Ovary (tissue), 7 donors: ENCODE measurements at regions not wholly inside any gene's neighbourhood (a gene's known extent, or its start where the extent isn't known, plus 50 kb on each side); places are given as distances from the start of the nearest gene placed in this dataset.

Experiments used
- DNase-seq, 5 donors: peaks; one replicate each; pipeline ENCODE4 v3.0.0-alpha.2; 2019 to 2020
- H3K27ac ChIP-seq, 2 donors: fragments of 200-600 bp; one replicate each; pipeline versions ENCODE4 v1.5.1 to v1.8.0; 2019 to 2022
- H3K27me3 ChIP-seq: fragments of 200-600 bp; one replicate; pipeline ENCODE4 v1.8.0; 2022
- H3K36me3 ChIP-seq: fragments of 200-600 bp; sonication (generic); one replicate; pipeline ENCODE4 v1.5.1; 2019
- H3K4me1 ChIP-seq: one replicate; pipeline ENCODE4 v1.8.1; 2013; ENCODE audit warnings: mild to moderate bottlenecking, moderate library complexity; ENCODE audit not compliant: insufficient read depth
- H3K4me3 ChIP-seq: fragments of 200-600 bp; sonication (generic); one replicate; pipeline ENCODE4 v1.5.1; 2017
- H3K9me3 ChIP-seq, 2 donors: fragments of 200-600 bp in 1 of 2; sonication (generic) in 1 of 2; one replicate each; pipeline versions ENCODE4 v1.5.1 to v1.8.1; 2013 to 2019; ENCODE audit warnings: mild to moderate bottlenecking in 1 of 2, moderate library complexity in 1 of 2
- CTCF ChIP-seq, 3 donors: fragments of 450-650 bp in 2 of 3; fragments of 200-600 bp in 1 of 3; IDR thresholded peaks; one replicate each; pipeline versions ENCODE4 v1.5.1 to v1.8.0; 2016 to 2022; ENCODE audit warnings: antibody characterized with exemption in 3 of 3, mild to moderate bottlenecking in 1 of 3
- EP300 ChIP-seq: sonication (generic); formaldehyde crosslinking; IDR thresholded peaks from one replicate; pipeline ENCODE4 v1.6.1; 2017; ENCODE audit warnings: antibody characterized with exemption
- POLR2A ChIP-seq: fragments of 450-650 bp; IDR thresholded peaks from one replicate; pipeline ENCODE4 v1.6.1; 2017; ENCODE audit warnings: antibody characterized with exemption, mild to moderate bottlenecking, moderate library complexity
- WGBS, 3 donors: extraction: QIAGEN DNeasy Blood & Tissue Kit in 1 of 3; methylation state at CpG; one replicate each; pipeline versions ENCODE4 v1.1.5 to v1.1.7; 2013 to 2017; 5-methylcytosine and 5-hydroxymethylcytosine counted together
- intact Hi-C, 4 donors: fragments of 100-400 bp; cut with DNase I; formaldehyde crosslinking; loops; one replicate each; pipeline versions ENCODE4 v1.11.0 to v1.15.1; 2022 to 2023
- donor health status: DM: no; HTN: no; CAD: no; lungs with moderate emphysema.
- donor health status: DM: no; HTN: no; CAD: no.
- donor health status: Bipolar disorder and iron deficiency.
- donor health status: DM: no; HTN: no; CAD: no.
- donor health status: DM: yes; HTN: yes; CAD: no.

GRCh38 chr6:154583546-154584188 is 73.2 kb upstream of the CNKSR3 start:
- intact Hi-C loops, result no loop called here
- Histone ChIP-seq H3K27me3 (no peaks in the 10 kb centered on the region), H3K4me3 (no peak overlapping the region), H3K4me1 (no peaks in the 10 kb centered on the region), H3K9me3 (no peaks in the 10 kb centered on the region), H3K27ac (no peak overlapping the region), H3K36me3 (no peaks in the 10 kb centered on the region)
- 88 to 92% (median 89%) methylated on average over 4 of the region's 4 CpGs for WGBS, 3 donors
- TF ChIP-seq CTCF (IDR thresholded peaks at IDR 0.05) (no peak), EP300 (no peak), POLR2A (no peak)
- no peak for DNase-seq

DNA sequence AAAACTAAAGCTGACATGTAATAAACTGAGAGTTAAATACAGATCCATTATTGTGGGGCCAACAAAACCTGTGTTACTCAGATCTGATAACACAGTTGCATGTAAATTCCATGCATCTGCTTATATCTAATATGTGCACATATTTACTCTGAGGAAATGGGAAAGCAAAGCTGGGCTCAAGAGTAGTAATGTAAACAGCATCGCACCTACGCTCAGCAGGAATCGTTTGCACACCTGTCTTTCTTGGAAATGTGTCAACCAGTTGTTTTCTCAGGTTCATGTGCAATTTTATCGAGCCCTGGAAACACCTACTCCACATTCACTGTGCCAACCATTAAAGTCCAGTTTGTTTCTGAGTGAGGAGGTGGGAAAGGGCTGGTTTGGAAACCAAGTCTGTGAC is 80.3 kb upstream of the CNKSR3 start:
- no peak for DNase-seq
- intact Hi-C loops, result no loop called here
- WGBS, 3 donors, result 71 to 80% (median 76%) methylated on average over 4 of the region's 4 CpGs
- H3K9me3 ChIP-seq, result no peaks in the 10 kb centered on the region
- no peak overlapping the region for H3K4me3 ChIP-seq
- H3K27ac ChIP-seq, result no peak overlapping the region
- no peaks in the 10 kb centered on the region for H3K4me1 ChIP-seq
- H3K27me3 ChIP-seq, result no peaks in the 10 kb centered on the region
- TF ChIP-seq EP300 (no peak), POLR2A (no peak), CTCF (IDR thresholded peaks at IDR 0.05) (no peak)
- no peaks in the 10 kb centered on the region for H3K36me3 ChIP-seq

GRCh38 chr6:154591234-154591633 is 80.7 kb upstream of the CNKSR3 start:
- WGBS, 3 donors, result 63 to 74% (median 73%) methylated on average over 1 of the region's 1 CpG
- H3K9me3 ChIP-seq, result no peaks in the 10 kb centered on the region
- DNase-seq, result no peak
- TF ChIP-seq POLR2A (no peak), EP300 (no peak), CTCF (IDR thresholded peaks at IDR 0.05) (no peak)
- H3K27me3 ChIP-seq, result no peaks in the 10 kb centered on the region
- no peaks in the 10 kb centered on the region for H3K36me3 ChIP-seq
- H3K4me1 ChIP-seq, result no peaks in the 10 kb centered on the region
- intact Hi-C loops, result no loop called here
- H3K27ac ChIP-seq, result no peak overlapping the region
- H3K4me3 ChIP-seq, result no peak overlapping the region

GRCh38 chr6:154592199-154592860 is 81.8 kb upstream of the CNKSR3 start:
- Histone ChIP-seq H3K4me3 (no peak overlapping the region), H3K9me3 (no peaks in the 10 kb centered on the region), H3K36me3 (no peaks in the 10 kb centered on the region), H3K4me1 (no peaks in the 10 kb centered on the region), H3K27ac (no peak overlapping the region), H3K27me3 (no peaks in the 10 kb centered on the region)
- TF ChIP-seq CTCF (IDR thresholded peaks at IDR 0.05) (no peak), POLR2A (no peak), EP300 (no peak)
- WGBS, 3 donors, result 90 to 94% (median 94%) methylated on average over 10 of the region's 10 CpGs
- intact Hi-C loops, result no loop called here
- DNase-seq, result no peak
